ENCODE measurements at regions not wholly inside any gene's neighbourhood (a gene's known extent, or its start where the extent isn't known, plus 50 kb on each side); places are given as distances from the start of the nearest gene placed in this dataset.
"Not testable (repeated sequence)": the region's sequence is repeated elsewhere in the genome, so short reads cannot be mapped to it uniquely, and the experiment has no call there.

GRCh38 chr14:56358851-56359614, 220.6 kb upstream of the TMEM260 start:
- Histone ChIP-seq H3K27ac (no peak overlapping the region), H3K9me3 (no peaks in the 10 kb centered on the region), H3K4me1 (no peaks in the 10 kb centered on the region), H3K36me3 (no peaks in the 10 kb centered on the region), H3K4me3 (no peak overlapping the region), H3K27me3 (replicated peaks in 1 of 7) (no peaks in the 10 kb centered on the region)
- intact Hi-C loops (cut with DNase I; ENCODE audit: low total_unique reads), result no loop called here
- WGBS, 5 donors, result 64 to 72% (median 70%) methylated on average over 7 of the region's 7 CpGs
- DNase-seq, result no peak
- no peak for TF ChIP-seq POLR2AphosphoS5 (IDR thresholded peaks at IDR 0.05)
- no peak for TF ChIP-seq CTCF (IDR thresholded peaks at IDR 0.05 in 8 of 11, conservative IDR thresholded peaks at IDR 0.05 in 3 of 11)
- no peak for TF ChIP-seq POLR2A (IDR thresholded peaks at IDR 0.05)

- H3K4me1 ChIP-seq; H3K9me3 ChIP-seq; H3K27me3 ChIP-seq (replicated peaks in 1 of 7); DNase-seq; intact Hi-C loops (cut with DNase I; ENCODE audit: low total_unique reads); H3K27ac ChIP-seq; H3K4me3 ChIP-seq; H3K36me3 ChIP-seq: not testable (repeated sequence)
- 68 to 93% (median 87%) methylated on average over 1 of the region's 1 CpG for WGBS, 5 donors
These were observed 213.9 kb upstream of the TMEM260 start for GRCh38 chr14:56365663-56366062.

- no peaks in the 10 kb centered on the region for H3K27me3 ChIP-seq (replicated peaks in 1 of 7)
- TF ChIP-seq POLR2AphosphoS5 (IDR thresholded peaks at IDR 0.05) (no peak), POLR2A (IDR thresholded peaks at IDR 0.05) (no peak), CTCF (IDR thresholded peaks at IDR 0.05 in 8 of 11, conservative IDR thresholded peaks at IDR 0.05 in 3 of 11) (no peak)
- no peak overlapping the region for H3K27ac ChIP-seq
- WGBS, 5 donors, result 82 to 94% (median 84%) methylated on average over 2 of the region's 2 CpGs
- no peak for DNase-seq
- no peak overlapping the region for H3K4me3 ChIP-seq
- intact Hi-C loops (cut with DNase I; ENCODE audit: low total_unique reads), result no loop called here
- H3K4me1 ChIP-seq, result no peaks in the 10 kb centered on the region
- peaks cover 0 to 24% (median 17%) of the 10 kb centered on the region in 8 donors for H3K9me3 ChIP-seq
- H3K36me3 ChIP-seq, result no peaks in the 10 kb centered on the region
These were observed 212.2 kb upstream of the TMEM260 start for GRCh38 chr14:56367416-56367815.

- Histone ChIP-seq H3K9me3 (peaks cover 0 to 39% (median 21%) of the 10 kb centered on the region in 8 donors), H3K36me3 (no peaks in the 10 kb centered on the region), H3K27me3 (replicated peaks in 1 of 7) (no peaks in the 10 kb centered on the region), H3K4me3 (no peak overlapping the region), H3K27ac (no peak overlapping the region), H3K4me1 (no peaks in the 10 kb centered on the region)
- intact Hi-C loops (cut with DNase I; ENCODE audit: low total_unique reads), result no loop called here
- no peak for DNase-seq
- no peak for TF ChIP-seq POLR2AphosphoS5 (IDR thresholded peaks at IDR 0.05)
- no peak for TF ChIP-seq POLR2A (IDR thresholded peaks at IDR 0.05)
- no peak for TF ChIP-seq CTCF (IDR thresholded peaks at IDR 0.05 in 8 of 11, conservative IDR thresholded peaks at IDR 0.05 in 3 of 11)
- 94 to 98% (median 95%) methylated on average over 3 of the region's 3 CpGs for WGBS, 5 donors
These were observed 207.9 kb upstream of the TMEM260 start for GRCh38 chr14:56371737-56372136.

Data from spleen (tissue), 11 donors.